Esophagus squamous epithelium (tissue), 5 donors: ENCODE measurements at regions not wholly inside any gene's neighbourhood (a gene's known extent, or its start where the extent isn't known, plus 50 kb on each side); places are given as distances from the start of the nearest gene placed in this dataset.

Source experiments
- DNase-seq: peaks from one replicate; lab custom pipeline; 2025; lab: John Stamatoyannopoulos, UW
- H3K27ac ChIP-seq, 4 donors: fragments of 200-600 bp; sonication (generic); one replicate each; pipeline ENCODE4 v1.5.1; 2016 to 2019; ENCODE audit warnings: mild to moderate bottlenecking in 1 of 4
- H3K27me3 ChIP-seq, 4 donors: fragments of 200-600 bp; sonication (generic); 1 replicate in 3 of 4; 2 replicates in 1 of 4; pipeline versions ENCODE4 v1.5.1 to v1.6.0; 2017 to 2021; ENCODE audit warnings: antibody characterized with exemption in 1 of 4
- H3K36me3 ChIP-seq, 3 donors: fragments of 200-600 bp; sonication (generic); one replicate each; pipeline ENCODE4 v1.5.1; 2016 to 2019
- H3K4me1 ChIP-seq, 3 donors: fragments of 200-600 bp; sonication (generic); one replicate each; pipeline ENCODE4 v1.5.1; 2017 to 2019
- H3K4me3 ChIP-seq, 4 donors: fragments of 200-600 bp; sonication (generic); 1 replicate in 3 of 4; 2 replicates in 1 of 4; pipeline ENCODE4 v1.5.1; 2016 to 2019; ENCODE audit warnings: mild to moderate bottlenecking in 2 of 4, moderate library complexity in 1 of 4
- H3K9me3 ChIP-seq, 3 donors: fragments of 200-600 bp; sonication (generic); one replicate each; pipeline ENCODE4 v1.5.1; 2016 to 2019
- POLR2A ChIP-seq, 4 donors: fragments of 450-650 bp; IDR thresholded peaks; one replicate each; pipeline ENCODE4 v1.6.1; 2017; ENCODE audit warnings: antibody characterized with exemption in 4 of 4, mild to moderate bottlenecking in 4 of 4, moderate library complexity in 3 of 4
- WGBS, 2 donors: methylation state at CpG; one replicate each; pipeline ENCODE4 v1.1.5; 2018; 5-methylcytosine and 5-hydroxymethylcytosine counted together
- intact Hi-C: fragments of 100-400 bp; cut with DNase I; formaldehyde crosslinking; loops from one replicate; pipeline ENCODE4 v1.15.0; 2022
- TF ChIP-seq, protein P1 (sequence below), 6 experiments: fragments of 450-650 bp in 4 of 6; fragments of 200-600 bp in 2 of 6; sonication (generic) in 2 of 6; IDR thresholded peaks; one replicate each; pipeline ENCODE4 v1.5.1; 2016 to 2019; ENCODE audit warnings: antibody characterized with exemption in 6 of 6, mild to moderate bottlenecking in 4 of 6, moderate library complexity in 4 of 6
- donor health status: DM: yes; HTN: yes; CAD: no.

DNA sequence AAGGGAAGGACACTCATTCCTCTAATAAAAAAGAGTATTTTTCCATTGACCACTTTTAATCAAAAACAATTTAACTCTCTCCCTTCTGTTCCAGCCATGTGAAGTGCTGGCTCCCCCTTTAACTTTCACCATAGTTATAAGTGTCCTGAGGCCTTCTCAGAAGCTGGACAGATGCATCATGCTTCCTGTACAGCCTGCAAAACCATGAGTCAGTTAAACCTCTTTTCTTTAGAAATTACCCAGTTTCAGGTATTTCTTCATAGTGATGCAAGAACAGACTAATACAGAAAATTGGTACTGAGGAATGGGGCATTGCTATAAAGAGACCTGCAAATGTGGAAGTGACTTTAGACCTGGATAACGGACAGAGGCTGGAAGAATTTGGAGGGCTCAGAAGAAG, 643.6 kb upstream of the DDX18 start:
- no peak overlapping the region for H3K27ac ChIP-seq
- H3K4me1 ChIP-seq, result no peaks in the 10 kb centered on the region
- 82 to 92% methylated on average over 1 of the region's 1 CpG for WGBS, 2 donors
- intact Hi-C loops, result no loop called here
- no peak for DNase-seq
- H3K4me3 ChIP-seq, result no peak overlapping the region
- no peaks in the 10 kb centered on the region for H3K36me3 ChIP-seq
- no peaks in the 10 kb centered on the region for H3K27me3 ChIP-seq
- TF ChIP-seq POLR2A (IDR thresholded peaks at IDR 0.05), result no peak
- TF ChIP-seq, protein P1, sequence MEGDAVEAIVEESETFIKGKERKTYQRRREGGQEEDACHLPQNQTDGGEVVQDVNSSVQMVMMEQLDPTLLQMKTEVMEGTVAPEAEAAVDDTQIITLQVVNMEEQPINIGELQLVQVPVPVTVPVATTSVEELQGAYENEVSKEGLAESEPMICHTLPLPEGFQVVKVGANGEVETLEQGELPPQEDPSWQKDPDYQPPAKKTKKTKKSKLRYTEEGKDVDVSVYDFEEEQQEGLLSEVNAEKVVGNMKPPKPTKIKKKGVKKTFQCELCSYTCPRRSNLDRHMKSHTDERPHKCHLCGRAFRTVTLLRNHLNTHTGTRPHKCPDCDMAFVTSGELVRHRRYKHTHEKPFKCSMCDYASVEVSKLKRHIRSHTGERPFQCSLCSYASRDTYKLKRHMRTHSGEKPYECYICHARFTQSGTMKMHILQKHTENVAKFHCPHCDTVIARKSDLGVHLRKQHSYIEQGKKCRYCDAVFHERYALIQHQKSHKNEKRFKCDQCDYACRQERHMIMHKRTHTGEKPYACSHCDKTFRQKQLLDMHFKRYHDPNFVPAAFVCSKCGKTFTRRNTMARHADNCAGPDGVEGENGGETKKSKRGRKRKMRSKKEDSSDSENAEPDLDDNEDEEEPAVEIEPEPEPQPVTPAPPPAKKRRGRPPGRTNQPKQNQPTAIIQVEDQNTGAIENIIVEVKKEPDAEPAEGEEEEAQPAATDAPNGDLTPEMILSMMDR (IDR thresholded peaks at IDR 0.05), result no peak
- peaks cover 0 to 20% (median 0%) of the 10 kb centered on the region in 3 donors for H3K9me3 ChIP-seq

DNA sequence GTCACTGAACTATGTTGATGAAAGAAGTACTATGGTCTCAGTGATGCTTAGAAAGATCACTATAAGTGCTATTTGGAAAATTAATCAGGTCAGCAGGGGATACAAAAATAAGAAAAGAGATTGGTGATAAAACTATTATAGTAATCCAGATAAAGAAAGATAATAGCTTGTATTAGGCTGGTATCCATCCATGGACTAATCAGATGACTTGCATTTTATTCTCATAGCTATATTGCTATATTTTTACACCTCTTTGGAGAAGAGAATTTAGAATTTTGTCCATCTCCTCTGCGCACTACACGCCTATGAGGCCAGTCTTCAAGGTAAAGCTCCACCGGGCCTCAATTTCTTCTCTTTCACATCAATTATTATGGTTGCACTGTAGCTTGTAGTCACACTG, 635.1 kb upstream of the DDX18 start:
- no peak for DNase-seq
- H3K4me3 ChIP-seq, result no peak overlapping the region
- no peaks in the 10 kb centered on the region for H3K27me3 ChIP-seq
- 88 to 94% methylated on average over 3 of the region's 3 CpGs for WGBS, 2 donors
- no peak overlapping the region for H3K27ac ChIP-seq
- H3K36me3 ChIP-seq, result no peaks in the 10 kb centered on the region
- H3K9me3 ChIP-seq, result peaks cover 0 to 3% (median 0%) of the 10 kb centered on the region in 3 donors
- intact Hi-C loops, result no loop called here
- no peak for TF ChIP-seq POLR2A (IDR thresholded peaks at IDR 0.05)
- TF ChIP-seq, protein P1 (IDR thresholded peaks at IDR 0.05), result no peak
- no peaks in the 10 kb centered on the region for H3K4me1 ChIP-seq

DNA sequence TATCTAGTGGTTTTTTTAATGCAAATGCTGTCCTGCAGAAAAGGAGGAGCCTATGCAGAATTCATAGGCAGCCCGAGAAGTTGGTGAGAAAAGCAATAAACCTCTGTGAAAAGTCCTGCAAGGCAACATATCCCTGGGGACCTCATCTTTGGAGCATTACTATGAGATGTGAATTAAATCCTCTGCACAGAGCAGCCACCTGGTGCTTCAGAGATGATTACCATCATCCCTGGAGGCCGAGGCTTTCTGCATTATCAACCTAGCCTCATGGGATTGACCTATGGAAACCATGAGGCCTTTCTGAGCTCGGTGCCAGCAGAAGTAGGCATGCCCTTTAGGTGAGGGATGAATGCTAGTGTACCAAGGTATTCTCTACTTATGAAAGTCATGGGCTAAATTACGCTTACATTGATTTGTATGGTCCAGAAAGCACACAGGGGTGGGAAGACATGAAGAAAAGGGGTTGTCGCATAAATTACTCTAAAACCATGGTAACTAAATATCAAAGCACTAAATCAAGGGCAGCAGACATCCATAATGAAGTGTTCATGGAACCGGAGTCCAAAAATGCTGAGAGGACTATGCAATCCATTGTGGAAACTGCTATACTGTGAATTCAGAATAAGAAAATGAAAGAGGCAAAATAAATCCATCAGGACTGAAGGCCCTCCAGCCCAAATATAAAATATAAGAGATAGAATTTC, 623.5 kb upstream of the DDX18 start:
- TF ChIP-seq, protein P1 (IDR thresholded peaks at IDR 0.05), result no peak
- no peak for TF ChIP-seq POLR2A (IDR thresholded peaks at IDR 0.05)
- no peaks in the 10 kb centered on the region for H3K36me3 ChIP-seq
- H3K4me1 ChIP-seq, result no peaks in the 10 kb centered on the region
- no peaks in the 10 kb centered on the region for H3K9me3 ChIP-seq
- intact Hi-C loops, result no loop called here
- H3K27me3 ChIP-seq, result no peaks in the 10 kb centered on the region
- WGBS, 2 donors, result 64 to 75% methylated on average over 6 of the region's 6 CpGs
- H3K27ac ChIP-seq, result no peak overlapping the region
- no peak for DNase-seq
- H3K4me3 ChIP-seq, result no peak overlapping the region

DNA sequence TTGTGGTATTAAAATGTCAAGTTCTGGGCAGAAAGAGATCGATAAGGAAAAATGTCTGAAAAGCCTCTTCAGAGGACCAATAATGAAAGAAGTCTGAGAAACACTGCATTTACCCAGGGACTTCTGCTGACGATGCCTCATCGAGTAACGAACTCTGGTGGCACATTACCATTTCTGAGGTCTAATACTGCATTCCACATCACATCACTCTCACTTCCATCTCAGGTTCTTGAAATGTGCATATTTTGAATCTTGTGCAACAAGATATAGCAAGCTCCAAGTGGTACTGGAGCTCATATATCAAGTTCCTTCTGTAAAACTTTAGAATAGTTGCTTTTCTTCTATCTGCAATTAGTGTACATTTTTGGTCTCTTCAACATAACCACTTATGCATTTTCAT, 619.1 kb upstream of the DDX18 start:
- no peaks in the 10 kb centered on the region for H3K9me3 ChIP-seq
- TF ChIP-seq, protein P1 (IDR thresholded peaks at IDR 0.05), result no peak
- TF ChIP-seq POLR2A (IDR thresholded peaks at IDR 0.05), result no peak
- no peaks in the 10 kb centered on the region for H3K36me3 ChIP-seq
- DNase-seq, result no peak
- H3K4me3 ChIP-seq, result no peak overlapping the region
- no peaks in the 10 kb centered on the region for H3K4me1 ChIP-seq
- intact Hi-C loops, result no loop called here
- H3K27me3 ChIP-seq, result no peaks in the 10 kb centered on the region
- no peak overlapping the region for H3K27ac ChIP-seq
- 89 to 90% methylated on average over 4 of the region's 4 CpGs for WGBS, 2 donors

DNA sequence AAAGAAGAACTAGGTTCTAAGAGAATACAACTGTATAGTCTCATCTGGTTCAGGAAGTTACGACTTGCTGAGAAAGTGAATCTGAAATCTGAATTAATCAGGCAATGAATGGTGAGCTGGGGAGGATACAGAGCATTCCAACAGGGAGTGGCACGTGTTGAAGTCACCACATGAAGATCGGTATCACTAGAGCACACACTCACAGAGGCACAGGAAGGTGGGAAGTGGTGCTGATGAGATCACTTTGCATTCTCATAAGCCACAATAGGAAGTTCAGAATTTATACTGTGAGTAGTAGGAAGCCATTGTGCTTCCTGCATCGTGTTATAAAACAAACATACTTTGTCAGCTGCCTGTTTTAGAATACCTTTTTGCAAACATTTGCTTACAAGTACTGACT, 615.0 kb upstream of the DDX18 start:
- intact Hi-C loops, result no loop called here
- no peaks in the 10 kb centered on the region for H3K27me3 ChIP-seq

More for the DNA sequence above, 615.0 kb upstream of the DDX18 start:
- H3K9me3 ChIP-seq, result no peaks in the 10 kb centered on the region
- H3K27ac ChIP-seq, result no peak overlapping the region
- no peak for TF ChIP-seq POLR2A (IDR thresholded peaks at IDR 0.05)
- TF ChIP-seq, protein P1 (IDR thresholded peaks at IDR 0.05), result no peak
- H3K4me3 ChIP-seq, result no peak overlapping the region
- DNase-seq, result no peak
- WGBS, 2 donors, result 41% methylated on average over 4 of the region's 4 CpGs
- H3K4me1 ChIP-seq, result no peaks in the 10 kb centered on the region
- no peaks in the 10 kb centered on the region for H3K36me3 ChIP-seq
